HUES48 (cell line): ENCODE measurements at regions not wholly inside any gene's neighbourhood (a gene's known extent, or its start where the extent isn't known, plus 50 kb on each side); places are given as distances from the start of the nearest gene placed in this dataset.
A peak's percentile ranks its signal among the peaks of the same experiment; 100 is the strongest.
"Not testable (repeated sequence)": the region's sequence is repeated elsewhere in the genome, so short reads cannot be mapped to it uniquely, and the experiment has no call there.

Experiments
- H3K27ac ChIP-seq: one replicate; pipeline ENCODE4 v1.7.0; 2013; ENCODE audit warnings: low read depth, low read length, inconsistent platforms
- H3K27me3 ChIP-seq: 2 replicates; pipeline ENCODE4 v1.6.1; 2013; ENCODE audit warnings: mild to moderate bottlenecking, low read length; ENCODE audit not compliant: control insufficient read depth, insufficient read depth
- H3K36me3 ChIP-seq: 2 replicates; pipeline ENCODE4 v1.6.1; 2013; ENCODE audit warnings: low read length; ENCODE audit not compliant: control insufficient read depth, insufficient read depth
- H3K4me1 ChIP-seq: 2 replicates; pipeline ENCODE4 v1.6.1; 2013; ENCODE audit warnings: mild to moderate bottlenecking, low read length; ENCODE audit not compliant: control insufficient read depth, insufficient read depth
- H3K4me3 ChIP-seq: 2 replicates; pipeline ENCODE4 v1.5.1; 2013; ENCODE audit warnings: mild to moderate bottlenecking, low read depth, low read length
- H3K9ac ChIP-seq: 2 replicates; pipeline ENCODE4 v1.6.1; 2013; ENCODE audit warnings: mild to moderate bottlenecking, low read depth, low read length, moderate library complexity
- H3K9me3 ChIP-seq: 2 replicates; pipeline ENCODE4 v1.6.1; 2013; ENCODE audit warnings: low read length; ENCODE audit not compliant: control insufficient read depth, insufficient read depth

- Histone ChIP-seq H3K4me3 (no peak overlapping the region), H3K9ac (no peak overlapping the region), H3K27ac (no peak overlapping the region), H3K9me3 (peaks cover 6% of the 10 kb centered on the region; the same call in 1 of the 2 replicates), H3K4me1 (no peaks in the 10 kb centered on the region), H3K27me3 (no peaks in the 10 kb centered on the region), H3K36me3 (no peaks in the 10 kb centered on the region)
Measured at GRCh38 chr7:138387755-138388475, 72.1 kb upstream of the TRIM24 start.

- no peaks in the 10 kb centered on the region for H3K27me3 ChIP-seq
- H3K4me1 ChIP-seq = no peaks in the 10 kb centered on the region
- H3K4me3 ChIP-seq = no peak overlapping the region
- no peaks in the 10 kb centered on the region for H3K36me3 ChIP-seq
- H3K27ac ChIP-seq = no peak overlapping the region
- H3K9me3 ChIP-seq = peaks cover 6% of the 10 kb centered on the region; the same call in 1 of the 2 replicates
- H3K9ac ChIP-seq = no peak overlapping the region
Measured at GRCh38 chr7:138388673-138389491, 71.2 kb upstream of the TRIM24 start.

- Histone ChIP-seq H3K4me1 (no peaks in the 10 kb centered on the region; the same call in 1 of the 2 replicates), H3K4me3 (no peak overlapping the region), H3K9ac (no peak overlapping the region), H3K27ac (peak overlapping the region; percentile 53), H3K9me3 (no peaks in the 10 kb centered on the region), H3K27me3 (no peaks in the 10 kb centered on the region), H3K36me3 (no peaks in the 10 kb centered on the region)
Measured at GRCh38 chr7:138395763-138396162, 64.3 kb upstream of the TRIM24 start.

- H3K27ac ChIP-seq = peak overlapping the region; percentile 53
- H3K36me3 ChIP-seq = no peaks in the 10 kb centered on the region
- H3K4me1 ChIP-seq = no peaks in the 10 kb centered on the region; the same call in 1 of the 2 replicates
- no peaks in the 10 kb centered on the region for H3K27me3 ChIP-seq
- no peak overlapping the region for H3K4me3 ChIP-seq
- no peaks in the 10 kb centered on the region for H3K9me3 ChIP-seq
- no peak overlapping the region for H3K9ac ChIP-seq
Measured at GRCh38 chr7:138396251-138397070, 63.6 kb upstream of the TRIM24 start.

- H3K9me3 ChIP-seq, H3K9ac ChIP-seq, H3K27ac ChIP-seq, H3K4me3 ChIP-seq, H3K4me1 ChIP-seq, H3K36me3 ChIP-seq, H3K27me3 ChIP-seq: not testable (repeated sequence)
Measured at GRCh38 chr7:138397071-138397433, 63.0 kb upstream of the TRIM24 start.

GRCh38 chr7:138398857-138399256 is 61.2 kb upstream of the TRIM24 start:
- Histone ChIP-seq H3K4me1 (no peaks in the 10 kb centered on the region; the same call in 1 of the 2 replicates), H3K9me3 (no peaks in the 10 kb centered on the region), H3K36me3 (no peaks in the 10 kb centered on the region), H3K27ac (no peak overlapping the region), H3K27me3 (no peaks in the 10 kb centered on the region), H3K4me3 (no peak overlapping the region), H3K9ac (no peak overlapping the region)

- Histone ChIP-seq H3K9ac (no peak overlapping the region), H3K27me3 (no peaks in the 10 kb centered on the region), H3K27ac (no peak overlapping the region), H3K36me3 (no peaks in the 10 kb centered on the region), H3K4me1 (no peaks in the 10 kb centered on the region; the same call in 1 of the 2 replicates), H3K9me3 (no peaks in the 10 kb centered on the region), H3K4me3 (no peak overlapping the region)
Measured at GRCh38 chr7:138400400-138400886, 59.6 kb upstream of the TRIM24 start.

GRCh38 chr7:138402749-138403148 is 57.3 kb upstream of the TRIM24 start:
- H3K9ac ChIP-seq = no peak overlapping the region
- H3K9me3 ChIP-seq = no peaks in the 10 kb centered on the region
- no peak overlapping the region for H3K4me3 ChIP-seq
- no peaks in the 10 kb centered on the region for H3K27me3 ChIP-seq
- H3K27ac ChIP-seq = no peak overlapping the region
- H3K36me3 ChIP-seq = no peaks in the 10 kb centered on the region
- no peaks in the 10 kb centered on the region for H3K4me1 ChIP-seq

- Histone ChIP-seq H3K27me3 (no peaks in the 10 kb centered on the region), H3K9ac (no peak overlapping the region)
Measured at GRCh38 chr7:138405496-138405895, 54.6 kb upstream of the TRIM24 start.

GRCh38 chr7:138407792-138408191 is 52.3 kb upstream of the TRIM24 start:
- H3K9ac ChIP-seq = no peak overlapping the region
- no peaks in the 10 kb centered on the region for H3K27me3 ChIP-seq
- H3K36me3 ChIP-seq = no peaks in the 10 kb centered on the region
- no peaks in the 10 kb centered on the region for H3K4me1 ChIP-seq
- no peaks in the 10 kb centered on the region for H3K9me3 ChIP-seq
- H3K4me3 ChIP-seq = no peak overlapping the region
- H3K27ac ChIP-seq = no peak overlapping the region

More at GRCh38 chr7:138405496-138405895, 54.6 kb upstream of the TRIM24 start:
- Histone ChIP-seq H3K36me3 (no peaks in the 10 kb centered on the region), H3K4me1 (no peaks in the 10 kb centered on the region), H3K9me3 (no peaks in the 10 kb centered on the region), H3K4me3 (no peak overlapping the region), H3K27ac (no peak overlapping the region)
